Caco-2 (cell line): ENCODE measurements at regions not wholly inside any gene's neighbourhood (a gene's known extent, or its start where the extent isn't known, plus 50 kb on each side); places are given as distances from the start of the nearest gene placed in this dataset.
A peak's percentile ranks its signal among the peaks of the same experiment; 100 is the strongest.

Experiments used
- BruUV-seq: library from RNA; stranded (reverse); fragments of 400-500 nt; replicated peaks from 2 replicates; lab custom pipeline; 2021; lab: Mats Ljungman, UMichigan
- CTCF ChIA-PET: fragments of 300-600 bp; sonication (Branson Sonifier 250); formaldehyde crosslinking; loops from one replicate; lab custom pipeline; 2022; ENCODE audit warnings: antibody characterized with exemption; lab: Charles Lee
- POLR2A ChIA-PET: fragments of 300-600 bp; sonication (Branson Sonifier 250); formaldehyde crosslinking; loops from one replicate; lab custom pipeline; 2022; ENCODE audit warnings: antibody characterized with exemption; lab: Charles Lee
- DNase-seq, 2 experiments: peaks; one replicate each; pipeline versions ENCODE4 v3.0.0 to v3.0.0-alpha.2; 2020 to 2022
- H3K27me3 ChIP-seq: replicated peaks from 2 replicates; pipeline ENCODE4 v1.6.0; 2011; ENCODE audit warnings: low read length; ENCODE audit not compliant: control insufficient read depth, insufficient read depth
- H3K36me3 ChIP-seq: 2 replicates; pipeline ENCODE4 v1.5.1; 2011; ENCODE audit warnings: low read length; ENCODE audit not compliant: control insufficient read depth, insufficient read depth
- H3K4me1 ChIP-seq: fragments of 250-450 bp; sonication (Bioruptor Pico); 2 replicates; pipeline ENCODE4 v1.5.1; 2020; ENCODE audit warnings: mild to moderate bottlenecking
- H3K4me3 ChIP-seq: 2 replicates; pipeline ENCODE4 v1.5.1; 2011; ENCODE audit warnings: low read depth, mild to moderate bottlenecking, control low read depth, low read length
- H3K9me3 ChIP-seq: fragments of 250-450 bp; sonication (Bioruptor Pico); 2 replicates; pipeline ENCODE4 v1.5.1; 2020; ENCODE audit warnings: mild to moderate bottlenecking, moderate library complexity
- H3K27ac Mint-ChIP-seq: one replicate; pipeline ENCODE4 v1.8.0; 2022; ENCODE audit warnings: mixed read lengths; ENCODE audit not compliant: unreplicated experiment
- H3K27me3 Mint-ChIP-seq: one replicate; pipeline ENCODE4 v1.8.0; 2022; ENCODE audit warnings: mixed read lengths; ENCODE audit not compliant: insufficient read depth, unreplicated experiment
- H3K36me3 Mint-ChIP-seq: one replicate; pipeline ENCODE4 v1.8.0; 2022; ENCODE audit warnings: mild to moderate bottlenecking, mixed read lengths; ENCODE audit not compliant: insufficient read depth, unreplicated experiment
- H3K4me1 Mint-ChIP-seq: one replicate; pipeline ENCODE4 v1.8.0; 2022; ENCODE audit warnings: low read depth, mixed read lengths; ENCODE audit not compliant: unreplicated experiment
- H3K4me3 Mint-ChIP-seq: one replicate; pipeline ENCODE4 v1.8.0; 2022; ENCODE audit warnings: mild to moderate bottlenecking, moderate library complexity, mixed read lengths; ENCODE audit not compliant: unreplicated experiment
- H3K9me3 Mint-ChIP-seq: one replicate; pipeline ENCODE4 v1.8.0; 2022; ENCODE audit warnings: mixed read lengths; ENCODE audit not compliant: unreplicated experiment
- intact Hi-C: fragments of 100-400 bp; cut with micrococcal nuclease; formaldehyde crosslinking; loops from one replicate; pipeline ENCODE4 v1.10.0; 2022; ENCODE audit not compliant: unreplicated experiment
- TF ChIP-seq, protein P1 (sequence below), 2 experiments: fragments of 200-600 bp in 1 of 2; IDR thresholded peaks; 1 replicate in 1 of 2; 2 replicates in 1 of 2; pipeline versions ENCODE4 v1.5.1 to v1.8.0; 2011 to 2022; ENCODE audit warnings: antibody characterized with exemption in 1 of 2, control low read depth in 1 of 2, inconsistent platforms in 1 of 2, low read depth in 1 of 2, low read length in 1 of 2, mild to moderate bottlenecking in 1 of 2, moderate library complexity in 1 of 2; ENCODE audit not compliant: insufficient read depth in 1 of 2, severe bottlenecking in 1 of 2, unreplicated experiment in 1 of 2

DNA sequence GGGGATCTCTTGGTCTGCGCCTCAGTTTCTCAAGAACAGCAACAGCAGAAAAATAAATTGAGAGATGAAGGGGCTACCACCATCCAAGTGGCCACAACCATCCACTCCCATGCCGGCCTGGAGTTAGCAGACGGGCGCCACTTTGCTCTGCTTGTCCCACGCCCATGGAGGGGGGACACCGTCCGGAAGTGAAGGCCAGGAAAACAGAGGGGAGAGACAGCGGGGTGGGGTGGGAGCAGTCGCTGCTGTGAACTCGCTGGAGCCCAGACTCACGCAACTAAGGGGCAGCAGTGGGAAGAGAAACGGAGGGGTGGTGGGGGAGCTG lies 135.4 kb downstream of the KIF20B start:
- no TSS peak for BruUV-seq
- H3K9me3 ChIP-seq, result no peaks in the 10 kb centered on the region

DNA sequence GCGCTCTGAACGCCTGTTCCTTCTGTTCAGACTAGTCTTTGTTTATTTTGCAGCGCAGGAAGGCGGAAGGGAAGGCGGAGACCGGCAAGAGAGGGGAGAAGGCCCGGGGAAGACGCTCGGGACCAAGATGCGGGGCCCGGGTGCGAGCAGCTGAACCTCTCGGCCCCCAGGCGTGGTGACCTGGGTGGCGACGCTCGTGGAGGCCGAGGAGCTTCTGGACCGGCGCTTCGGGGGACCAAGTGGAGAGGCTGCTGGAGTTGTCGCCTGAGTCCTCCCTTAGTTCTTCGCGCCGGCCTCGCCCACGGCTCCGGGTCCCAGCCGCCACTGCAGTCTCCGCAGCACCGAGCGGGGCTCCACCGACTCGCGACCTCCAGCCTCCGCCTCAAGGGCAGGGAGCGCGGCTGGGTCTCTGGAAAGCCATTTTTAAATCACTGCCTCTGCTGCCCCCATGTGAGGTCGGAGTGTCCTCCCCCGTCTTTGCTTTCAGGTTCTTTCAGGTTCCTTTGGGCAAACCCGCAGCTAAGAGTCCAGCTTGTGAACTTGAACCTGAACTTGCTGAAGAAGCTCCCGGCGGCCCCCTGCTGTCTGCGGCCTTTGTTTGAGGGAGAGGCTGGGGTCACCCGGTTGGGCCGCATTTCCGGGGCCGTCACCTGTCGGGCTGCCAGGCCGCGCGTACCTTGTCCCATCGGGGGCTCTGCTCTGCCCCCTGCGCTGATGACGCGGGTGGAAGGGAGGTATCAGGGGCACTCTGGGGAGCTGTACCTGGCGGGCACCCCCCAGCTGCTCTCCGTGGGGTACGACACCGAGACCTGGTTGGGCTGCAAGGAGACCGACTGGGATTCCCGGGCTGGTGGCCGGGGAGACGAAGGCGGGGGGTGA lies 136.0 kb downstream of the KIF20B start:
- TF ChIP-seq, protein P1, sequence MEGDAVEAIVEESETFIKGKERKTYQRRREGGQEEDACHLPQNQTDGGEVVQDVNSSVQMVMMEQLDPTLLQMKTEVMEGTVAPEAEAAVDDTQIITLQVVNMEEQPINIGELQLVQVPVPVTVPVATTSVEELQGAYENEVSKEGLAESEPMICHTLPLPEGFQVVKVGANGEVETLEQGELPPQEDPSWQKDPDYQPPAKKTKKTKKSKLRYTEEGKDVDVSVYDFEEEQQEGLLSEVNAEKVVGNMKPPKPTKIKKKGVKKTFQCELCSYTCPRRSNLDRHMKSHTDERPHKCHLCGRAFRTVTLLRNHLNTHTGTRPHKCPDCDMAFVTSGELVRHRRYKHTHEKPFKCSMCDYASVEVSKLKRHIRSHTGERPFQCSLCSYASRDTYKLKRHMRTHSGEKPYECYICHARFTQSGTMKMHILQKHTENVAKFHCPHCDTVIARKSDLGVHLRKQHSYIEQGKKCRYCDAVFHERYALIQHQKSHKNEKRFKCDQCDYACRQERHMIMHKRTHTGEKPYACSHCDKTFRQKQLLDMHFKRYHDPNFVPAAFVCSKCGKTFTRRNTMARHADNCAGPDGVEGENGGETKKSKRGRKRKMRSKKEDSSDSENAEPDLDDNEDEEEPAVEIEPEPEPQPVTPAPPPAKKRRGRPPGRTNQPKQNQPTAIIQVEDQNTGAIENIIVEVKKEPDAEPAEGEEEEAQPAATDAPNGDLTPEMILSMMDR (IDR thresholded peaks at IDR 0.05; ENCODE audit: insufficient read depth in 1 of 2, low read depth in 1 of 2, low read length in 1 of 2, severe bottlenecking in 1 of 2, unreplicated experiment in 1 of 2), result no peak
- Mint-ChIP-seq H3K36me3 (no peaks in the 10 kb centered on the region), H3K27me3 (no peaks in the 10 kb centered on the region), H3K9me3 (no peaks in the 10 kb centered on the region), H3K4me3 (peak overlapping the region; percentile 71), H3K4me1 (no peaks in the 10 kb centered on the region), H3K27ac (no peak overlapping the region)
- Histone ChIP-seq H3K9me3 (no peaks in the 10 kb centered on the region), H3K4me1 (no peaks in the 10 kb centered on the region), H3K4me3 (peak overlapping the region; percentile 31), H3K27me3 (no peaks in the 10 kb centered on the region), H3K36me3 (no peaks in the 10 kb centered on the region)
- ChIA-PET POLR2A (no interaction called here), CTCF (no interaction called here)
- peak in 1 of 2 experiments; percentile 18 for DNase-seq
- intact Hi-C loops, result no loop called here
- BruUV-seq, result no TSS peak

More for the DNA sequence above, 135.4 kb downstream of the KIF20B start:
- Mint-ChIP-seq H3K27ac (no peak overlapping the region), H3K4me1 (no peaks in the 10 kb centered on the region), H3K9me3 (no peaks in the 10 kb centered on the region), H3K4me3 (peak overlapping the region; percentile 71), H3K36me3 (no peaks in the 10 kb centered on the region), H3K27me3 (no peaks in the 10 kb centered on the region)
- Histone ChIP-seq H3K27me3 (no peaks in the 10 kb centered on the region), H3K4me1 (no peaks in the 10 kb centered on the region), H3K36me3 (no peaks in the 10 kb centered on the region), H3K4me3 (peak overlapping the region; percentile 31; the same call in 1 of the 2 replicates)
- intact Hi-C loops, result no loop called here
- no peak for DNase-seq
- POLR2A ChIA-PET, result no interaction called here
- TF ChIP-seq, protein P1 (IDR thresholded peaks at IDR 0.05; ENCODE audit: insufficient read depth in 1 of 2, low read depth in 1 of 2, low read length in 1 of 2, severe bottlenecking in 1 of 2, unreplicated experiment in 1 of 2), result no peak
- CTCF ChIA-PET, result no interaction called here

DNA sequence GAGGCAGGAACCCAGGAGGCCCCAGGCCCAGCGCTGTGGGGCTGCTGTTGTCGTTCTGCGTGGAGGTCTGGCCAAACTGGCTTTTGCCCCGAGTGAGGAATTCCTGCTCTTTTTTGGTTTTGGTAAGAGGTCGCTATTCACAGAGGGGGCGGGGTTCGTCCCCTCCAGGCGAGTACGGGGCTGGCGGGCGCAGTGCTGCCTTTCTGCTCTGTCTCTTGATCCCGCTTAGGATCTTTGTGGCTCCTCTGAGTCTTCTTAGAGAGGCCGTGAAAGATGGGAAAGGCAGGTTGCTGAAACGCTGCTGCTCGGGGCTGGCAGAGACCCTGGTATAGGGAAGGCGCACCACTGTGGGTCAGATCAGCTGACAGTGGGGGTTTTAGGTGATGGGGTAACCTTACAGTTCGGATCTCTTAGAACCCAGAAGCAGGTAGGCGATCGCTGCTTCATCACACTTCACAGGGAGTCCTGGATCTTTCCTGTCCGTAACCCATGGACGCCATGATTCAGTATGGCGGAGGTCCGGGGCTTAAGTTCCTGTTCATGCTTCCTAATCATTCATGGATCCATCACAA lies 136.7 kb downstream of the KIF20B start:
- TF ChIP-seq, protein P1 (IDR thresholded peaks at IDR 0.05; ENCODE audit: insufficient read depth in 1 of 2, low read depth in 1 of 2, low read length in 1 of 2, severe bottlenecking in 1 of 2, unreplicated experiment in 1 of 2), result no peak
- Histone ChIP-seq H3K4me1 (no peaks in the 10 kb centered on the region), H3K4me3 (no peak overlapping the region), H3K36me3 (no peaks in the 10 kb centered on the region), H3K9me3 (no peaks in the 10 kb centered on the region), H3K27me3 (no peaks in the 10 kb centered on the region)
- no peak for DNase-seq
- no TSS peak for BruUV-seq
- no peak overlapping the region for H3K27ac Mint-ChIP-seq
- no peaks in the 10 kb centered on the region for H3K4me1 Mint-ChIP-seq
- H3K9me3 Mint-ChIP-seq, result no peaks in the 10 kb centered on the region
- CTCF ChIA-PET, result no interaction called here
- H3K36me3 Mint-ChIP-seq, result no peaks in the 10 kb centered on the region
- no peaks in the 10 kb centered on the region for H3K27me3 Mint-ChIP-seq
- intact Hi-C loops, result no loop called here
- no peak overlapping the region for H3K4me3 Mint-ChIP-seq
- POLR2A ChIA-PET, result no interaction called here
